Medulla oblongata (tissue), 1 donor: ENCODE measurements at regions not wholly inside any gene's neighbourhood (a gene's known extent, or its start where the extent isn't known, plus 50 kb on each side); places are given as distances from the start of the nearest gene placed in this dataset.
"Not testable (repeated sequence)": the region's sequence is repeated elsewhere in the genome, so short reads cannot be mapped to it uniquely, and the experiment has no call there.

ENCODE experiments used
- DNase-seq: peaks from one replicate; pipeline ENCODE4 v3.0.0-alpha.2; 2015; ENCODE audit errors: extremely low spot score

DNA sequence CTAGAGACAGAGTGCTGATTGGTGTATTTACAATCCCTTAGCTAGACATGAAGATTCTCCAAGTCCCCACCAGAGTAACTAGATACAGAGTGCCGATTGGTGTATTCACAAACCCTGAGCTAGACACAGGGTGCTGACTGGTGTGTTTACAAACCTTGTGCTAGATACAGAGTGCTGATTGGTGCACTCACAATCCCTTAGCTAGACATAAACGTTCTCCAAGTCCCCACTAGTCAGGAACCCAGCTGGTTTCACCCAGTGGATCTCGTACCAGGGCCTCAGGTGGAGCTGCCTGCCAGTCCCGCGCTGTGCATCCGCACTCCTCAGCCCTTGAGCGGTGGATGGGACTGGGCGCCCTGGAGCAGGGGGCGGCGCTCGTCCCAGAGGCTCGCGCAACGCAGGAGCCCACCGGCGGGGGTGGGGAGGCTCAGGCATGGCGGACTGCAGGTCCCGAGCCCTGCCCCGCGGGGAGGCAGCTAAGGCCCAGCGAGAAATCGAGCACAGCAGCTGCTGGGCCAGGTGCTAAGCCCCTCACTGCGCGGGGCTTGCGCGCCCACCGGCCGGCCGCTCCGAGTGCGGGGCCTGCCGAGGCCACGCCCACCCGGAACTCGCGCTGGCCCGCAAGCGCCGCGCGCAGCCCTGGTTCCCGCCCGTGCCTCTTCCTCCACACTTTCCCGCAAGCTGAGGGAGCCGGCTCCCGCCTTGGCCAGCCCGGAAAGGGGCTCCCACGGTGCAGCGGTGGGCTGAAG lies 204.0 kb upstream of the SLITRK1 start:
- DNase-seq = not testable (repeated sequence)

DNA sequence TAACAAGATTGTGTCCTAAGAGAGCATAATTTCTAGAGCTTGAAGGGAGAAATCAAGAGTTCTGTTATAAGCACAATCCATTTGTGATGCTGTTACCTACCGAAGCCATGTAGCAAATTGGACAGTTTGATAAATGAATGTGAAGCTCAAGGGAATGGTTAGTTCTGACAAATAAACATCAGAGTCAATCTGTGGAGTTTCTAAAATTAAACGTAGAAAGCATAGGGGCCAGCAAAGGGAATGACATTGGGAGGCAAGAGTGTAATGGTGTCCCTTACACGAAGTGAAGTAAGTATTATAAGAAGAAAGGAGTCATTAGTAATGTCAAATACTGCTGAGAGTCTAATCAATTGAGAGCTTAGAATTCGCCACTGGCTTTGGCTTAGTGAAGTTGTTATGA lies 200.2 kb upstream of the SLITRK1 start:
- no peak for DNase-seq

DNA sequence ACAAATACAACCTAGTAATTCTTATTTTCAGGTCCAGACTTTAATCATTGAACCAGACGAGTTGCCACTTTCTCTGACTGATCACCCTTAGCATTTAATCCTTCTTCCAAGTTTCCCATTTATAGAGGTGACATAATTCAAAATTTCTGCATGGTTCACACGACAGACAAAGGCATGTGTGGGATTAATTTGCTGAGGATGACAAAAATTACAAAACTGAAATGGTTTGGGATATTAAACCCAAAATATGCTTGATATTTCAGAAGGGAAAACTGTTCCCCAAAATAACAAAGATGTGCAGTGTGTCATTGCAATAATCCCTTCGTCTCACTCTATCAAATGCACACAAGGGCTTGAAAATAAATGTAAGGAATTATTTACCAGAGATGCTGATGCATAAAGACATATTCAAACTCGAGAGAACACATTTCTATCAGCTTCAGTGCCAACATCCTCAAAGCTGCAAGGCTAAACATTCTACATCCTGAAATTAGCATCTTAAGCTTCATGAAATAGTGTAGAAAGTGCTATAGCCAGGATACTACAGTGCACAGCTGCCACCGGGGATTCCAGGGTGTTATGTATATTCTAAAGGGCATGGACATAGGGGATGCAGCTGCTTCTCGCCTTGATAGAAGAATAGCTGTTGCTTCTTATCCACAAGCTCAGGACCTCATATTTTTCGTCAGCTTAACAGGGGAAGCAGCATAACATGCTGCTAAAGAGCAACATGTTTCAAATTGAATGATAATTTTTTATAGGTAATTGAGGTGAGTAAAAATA lies 198.7 kb upstream of the SLITRK1 start:
- no peak for DNase-seq

DNA sequence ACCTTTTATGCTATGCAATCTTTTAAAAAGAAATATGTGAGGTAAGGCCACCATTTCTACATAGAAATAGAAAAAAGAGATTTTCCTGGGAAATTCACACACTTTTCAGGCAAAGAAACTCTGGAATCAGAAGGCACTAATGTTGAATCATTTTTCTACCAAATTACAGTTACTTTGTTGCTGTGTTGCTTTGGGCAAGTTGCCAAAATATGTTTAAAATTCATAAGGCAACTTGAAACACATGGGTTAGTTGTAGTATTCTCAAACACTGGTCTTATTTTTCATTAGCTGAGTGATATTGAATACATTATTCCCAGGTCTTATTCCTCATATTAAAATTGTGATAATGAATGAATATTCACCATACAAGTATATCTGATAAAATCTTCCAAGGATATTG lies 195.0 kb upstream of the SLITRK1 start:
- DNase-seq = no peak

DNA sequence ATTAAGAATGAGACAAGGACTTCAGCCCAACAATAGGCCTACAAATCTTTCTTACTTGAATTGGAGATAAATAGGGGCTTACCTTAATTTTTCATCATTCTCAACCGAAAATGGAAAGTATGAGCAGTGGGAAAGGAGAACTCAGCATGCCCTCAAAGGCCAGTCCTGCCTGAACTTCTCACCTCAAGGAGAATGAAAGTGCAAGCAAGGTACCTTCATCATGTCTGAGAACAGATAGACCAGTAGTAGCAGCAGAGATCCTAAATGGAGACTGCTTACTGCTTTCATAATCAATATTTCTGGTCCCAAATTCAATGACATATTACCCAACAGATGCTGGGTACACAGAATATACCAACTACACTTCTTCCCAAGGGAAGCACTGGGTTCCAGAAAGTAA lies 194.0 kb upstream of the SLITRK1 start:
- no peak for DNase-seq

DNA sequence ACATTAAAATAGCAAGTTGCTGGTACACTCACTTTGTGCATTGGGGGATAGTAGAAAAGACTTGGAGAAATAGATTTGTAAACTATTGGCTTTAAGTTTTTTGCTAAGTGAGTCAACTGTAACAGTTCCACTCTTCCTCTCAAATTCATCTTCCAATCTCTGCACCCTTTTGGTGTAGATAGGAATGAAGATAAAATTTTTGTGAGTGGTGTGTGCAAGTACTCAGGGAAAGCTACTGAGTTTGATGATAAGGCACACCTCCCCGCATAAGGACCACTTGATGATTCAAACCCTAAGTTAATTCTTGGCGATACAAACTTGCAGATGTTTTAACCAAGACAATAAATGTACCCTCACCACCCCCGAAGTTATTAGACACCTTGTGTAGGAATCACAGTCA lies 168.3 kb upstream of the SLITRK1 start:
- no peak for DNase-seq

DNA sequence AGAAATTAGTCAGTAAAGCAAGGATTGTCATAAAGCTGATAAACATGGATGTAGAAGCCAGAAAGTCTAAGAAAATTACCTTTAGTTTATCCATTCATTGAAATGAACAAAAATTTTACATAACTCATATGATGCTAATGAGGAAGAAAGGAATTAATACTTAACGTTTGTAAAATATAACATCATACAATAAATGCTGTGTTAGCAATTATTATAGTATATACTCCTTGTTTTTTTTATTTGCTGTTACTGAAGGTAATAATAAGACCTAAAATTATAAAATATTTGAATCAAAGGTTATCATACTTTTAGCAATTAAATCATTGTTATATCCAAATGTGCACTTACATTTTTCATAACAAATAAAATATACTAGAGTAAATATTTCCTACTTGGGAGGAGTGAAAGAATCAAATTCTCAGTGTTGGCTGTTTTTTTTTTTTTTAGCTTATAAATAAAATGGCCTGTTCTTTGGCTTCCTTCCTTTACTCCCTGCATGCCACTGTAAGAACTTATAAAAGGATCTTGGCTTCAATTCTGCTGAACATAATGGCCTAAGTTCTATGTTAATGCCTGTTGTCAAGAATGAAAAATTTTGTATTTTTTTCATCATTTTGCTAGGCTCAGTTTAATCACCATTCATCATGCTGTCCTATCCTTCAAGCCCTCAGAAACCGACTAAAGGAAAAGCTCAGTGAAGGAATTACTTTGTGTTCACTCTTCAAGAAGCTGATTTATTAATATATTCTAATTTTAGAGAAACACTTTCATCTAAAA lies 167.4 kb upstream of the SLITRK1 start:
- DNase-seq = no peak

DNA sequence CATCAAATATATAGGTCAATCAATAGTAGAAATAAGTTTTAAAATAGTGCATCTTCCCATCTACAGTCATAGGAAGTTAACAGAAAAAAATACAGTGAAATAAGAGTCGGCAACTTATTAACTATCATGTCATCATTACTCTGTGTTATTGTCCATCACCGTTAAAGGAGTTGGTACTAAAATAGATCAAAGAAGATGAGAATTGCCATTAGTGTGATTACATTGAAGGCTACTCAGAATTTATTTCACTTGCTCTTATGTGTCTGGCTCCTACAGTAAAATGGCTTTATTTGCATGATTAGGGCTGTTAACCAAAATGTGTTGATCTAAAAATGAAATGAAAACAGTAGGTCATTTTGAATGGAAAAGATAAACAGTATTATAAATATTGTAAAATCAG lies 162.5 kb upstream of the SLITRK1 start:
- no peak for DNase-seq

DNA sequence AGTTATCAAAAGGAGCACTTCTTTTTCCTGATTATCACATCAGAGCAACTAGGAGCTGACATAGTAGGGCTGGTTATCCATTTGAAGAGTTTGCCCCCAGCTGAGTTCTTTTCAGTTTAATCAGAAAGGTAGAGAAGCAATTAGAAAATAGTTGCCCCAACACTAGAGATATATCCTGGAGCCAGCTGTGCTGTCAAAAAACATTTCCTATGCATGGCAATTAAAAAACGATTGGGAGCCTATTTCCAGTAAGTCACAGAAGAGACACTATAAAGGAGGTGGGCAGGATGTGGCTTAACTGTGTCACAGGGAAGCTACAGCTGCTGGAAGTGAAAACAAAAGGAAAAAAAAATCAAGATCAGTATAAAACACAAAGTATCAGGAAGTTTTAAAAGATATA lies 155.7 kb upstream of the SLITRK1 start:
- no peak for DNase-seq

DNA sequence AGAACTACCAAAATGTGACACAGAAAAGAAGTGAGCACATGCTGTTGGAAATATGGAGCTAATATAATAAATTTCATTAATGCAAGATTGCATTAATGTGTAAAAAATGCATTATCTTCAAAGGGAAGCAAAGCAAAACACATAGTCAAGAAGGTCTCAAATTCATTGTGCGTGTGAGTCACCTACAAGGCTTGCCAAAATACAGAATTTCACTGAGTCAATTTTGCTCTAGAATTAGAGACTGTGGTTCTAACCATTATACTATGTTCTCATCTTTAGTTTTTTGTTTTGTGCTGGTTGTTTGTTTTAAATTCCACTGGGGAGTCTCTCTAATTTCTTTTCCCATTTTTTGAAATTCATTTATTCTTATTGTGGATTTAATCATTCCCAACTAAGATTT lies 149.8 kb upstream of the SLITRK1 start:
- no peak for DNase-seq

DNA sequence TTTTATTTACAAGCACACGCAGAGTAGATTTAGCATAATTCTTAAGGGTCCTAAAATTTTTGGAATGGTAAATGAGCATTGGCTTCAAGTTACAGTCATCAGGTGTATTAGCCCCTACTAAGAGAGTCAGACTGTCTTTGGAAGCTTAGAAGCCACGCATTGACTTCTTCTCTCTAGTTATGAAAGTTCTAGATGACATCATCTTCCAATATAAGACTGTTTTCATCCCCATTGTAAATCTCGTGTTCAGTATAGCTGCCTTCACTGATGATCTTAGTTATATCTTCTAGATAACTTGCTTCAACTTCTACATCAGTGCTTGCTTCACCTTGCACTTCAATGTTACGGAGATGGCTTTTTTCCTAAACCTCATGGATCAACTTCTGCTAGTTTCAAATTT lies 148.8 kb upstream of the SLITRK1 start:
- no peak for DNase-seq

DNA sequence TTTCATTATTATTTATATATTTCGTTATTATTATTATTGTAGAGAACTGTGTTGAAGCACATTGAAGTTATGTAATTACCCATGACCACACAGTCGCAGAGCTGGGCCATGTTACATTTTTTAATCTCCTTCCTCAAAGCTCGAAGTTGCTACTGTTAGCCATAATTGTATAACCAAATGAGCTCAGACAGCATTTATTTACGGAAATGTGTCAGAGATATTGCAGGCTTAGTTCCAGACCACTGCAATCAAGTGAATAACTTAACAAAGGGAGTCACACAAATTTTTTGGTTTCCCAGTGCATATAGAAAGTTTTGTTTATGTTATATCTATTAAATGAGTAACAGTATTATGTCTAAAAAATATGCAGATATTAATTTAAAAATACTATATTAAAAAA lies 147.1 kb upstream of the SLITRK1 start:
- DNase-seq = no peak

DNA sequence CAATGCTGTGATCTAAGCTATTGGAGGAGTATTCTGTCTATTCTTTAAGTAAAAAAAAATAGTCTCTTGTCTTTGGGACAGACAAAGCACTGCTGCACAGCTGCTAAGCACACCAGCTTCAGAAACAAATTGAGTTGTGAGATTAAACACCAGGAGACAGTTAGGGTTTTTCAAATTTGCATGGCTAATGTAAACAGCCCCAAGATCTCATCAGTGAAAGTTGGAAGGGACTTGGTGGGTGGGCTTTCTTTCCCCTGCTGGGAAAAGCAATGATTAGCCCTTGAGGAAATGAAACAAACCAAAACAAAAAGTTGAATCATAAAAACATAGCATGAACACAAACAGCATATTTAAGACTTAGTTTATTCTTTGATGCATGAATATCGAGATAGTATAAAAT lies 143.6 kb upstream of the SLITRK1 start:
- DNase-seq = no peak

DNA sequence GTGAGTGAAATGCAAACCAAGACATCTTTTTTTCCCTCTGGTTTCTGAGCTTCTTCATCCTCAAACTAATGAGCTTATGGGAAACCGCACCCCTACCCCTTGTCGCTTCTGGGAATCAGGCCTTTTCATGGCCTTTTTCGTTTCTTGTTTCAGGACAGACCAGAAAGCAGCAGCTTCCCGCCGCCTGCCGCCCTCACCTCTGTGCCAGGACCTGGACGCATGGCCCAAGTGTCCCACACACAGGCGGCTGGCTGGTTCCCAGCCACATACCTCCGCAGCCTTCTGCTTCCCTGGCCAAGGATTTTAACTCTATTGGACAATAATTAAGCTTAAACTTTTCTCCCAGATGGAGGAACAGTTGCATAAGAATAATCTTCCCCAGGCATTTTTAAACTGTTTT lies 114.1 kb upstream of the SLITRK1 start:
- DNase-seq = no peak

DNA sequence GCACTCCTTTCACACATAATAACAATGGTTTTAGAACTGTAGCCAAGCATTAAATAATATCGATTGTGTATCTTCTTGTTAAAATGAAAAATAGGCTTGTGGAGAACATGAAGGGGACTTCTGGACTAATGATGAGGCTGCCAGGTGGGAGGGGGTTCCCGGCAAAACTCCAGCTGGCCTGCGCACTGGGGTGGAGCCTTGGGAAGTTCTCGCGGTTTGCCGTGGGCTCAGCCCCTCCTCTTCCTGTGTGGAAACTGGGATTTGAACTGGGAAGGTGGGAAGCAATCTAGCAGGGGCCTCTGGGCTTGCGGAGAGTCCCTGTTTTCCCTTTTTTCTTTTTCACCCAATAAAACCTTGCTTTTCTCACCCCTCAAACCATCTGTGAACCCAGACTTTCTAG lies 113.7 kb upstream of the SLITRK1 start:
- DNase-seq = no peak

DNA sequence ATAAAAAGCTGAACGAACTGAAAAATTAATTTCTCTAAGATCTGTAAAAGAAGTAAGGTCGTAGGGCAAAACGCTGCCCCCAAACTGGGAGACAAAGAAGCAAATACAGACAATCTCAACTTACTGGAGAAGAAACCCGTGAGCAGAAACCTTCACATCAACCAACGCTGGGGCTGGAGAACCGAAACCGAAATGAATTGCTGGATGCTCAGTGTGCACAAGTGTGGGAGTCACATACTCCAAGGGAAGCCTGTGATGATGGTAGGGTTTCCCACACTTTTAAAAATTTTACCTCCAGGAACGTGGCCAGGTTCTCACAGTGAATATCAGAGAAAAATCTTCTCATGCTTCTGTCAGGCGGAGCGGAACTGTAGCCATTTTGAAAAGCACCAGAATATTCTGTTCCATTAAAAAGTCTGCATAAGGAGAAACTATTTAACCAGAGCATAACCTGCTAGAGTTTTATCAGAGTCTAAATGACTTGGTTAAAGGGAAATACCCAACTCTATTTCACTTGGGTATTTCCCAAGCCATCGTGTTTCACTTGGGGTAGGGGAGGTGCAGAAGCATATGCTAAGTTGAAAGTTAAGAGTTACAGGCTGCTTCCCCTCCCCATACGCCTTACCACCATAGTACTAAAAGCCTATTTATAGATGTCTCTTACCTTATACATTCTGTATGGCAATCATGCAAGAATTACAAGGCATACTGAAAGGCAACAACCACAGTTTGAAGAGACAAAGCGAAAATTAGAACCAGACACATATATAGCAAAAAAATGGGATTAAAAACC lies 110.5 kb upstream of the SLITRK1 start:
- DNase-seq = no peak

DNA sequence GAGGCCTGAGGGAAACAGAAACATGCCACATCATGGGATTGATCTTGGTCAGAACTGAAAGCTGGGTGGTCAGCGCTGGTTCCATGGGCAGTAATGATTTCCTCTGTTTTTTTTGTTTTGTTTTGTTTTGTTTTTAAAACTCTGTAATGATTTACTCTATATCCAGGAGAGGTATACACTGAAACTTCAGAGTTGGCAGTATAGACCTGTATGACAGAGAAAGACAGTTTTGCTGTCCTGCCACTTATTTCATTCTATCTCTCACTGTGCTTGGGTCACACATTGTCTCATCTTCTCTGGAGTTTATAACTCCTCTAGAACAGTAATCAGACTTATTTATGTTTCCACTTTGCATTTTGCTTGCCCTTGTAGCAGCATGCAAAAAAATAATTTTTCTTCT lies 105.1 kb upstream of the SLITRK1 start:
- DNase-seq = no peak

DNA sequence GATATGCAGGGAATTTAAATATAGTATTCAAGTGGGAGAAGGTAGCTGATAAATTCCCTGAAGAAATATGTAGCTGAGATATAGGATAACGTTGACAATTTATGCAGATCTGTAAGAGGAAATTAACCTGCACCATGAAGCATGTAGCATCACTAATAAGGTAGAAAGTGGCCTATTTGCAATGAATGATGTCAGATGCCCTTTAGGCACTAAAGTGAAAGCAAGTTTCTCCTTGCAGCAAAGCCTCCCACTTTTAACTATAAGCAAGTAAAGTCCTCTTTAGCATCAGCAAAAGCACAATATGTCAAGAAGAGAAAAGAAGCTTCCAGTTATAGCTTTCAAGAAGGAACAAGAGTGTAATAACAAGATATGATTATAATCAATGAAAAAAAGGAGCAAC lies 102.5 kb upstream of the SLITRK1 start:
- no peak for DNase-seq

DNA sequence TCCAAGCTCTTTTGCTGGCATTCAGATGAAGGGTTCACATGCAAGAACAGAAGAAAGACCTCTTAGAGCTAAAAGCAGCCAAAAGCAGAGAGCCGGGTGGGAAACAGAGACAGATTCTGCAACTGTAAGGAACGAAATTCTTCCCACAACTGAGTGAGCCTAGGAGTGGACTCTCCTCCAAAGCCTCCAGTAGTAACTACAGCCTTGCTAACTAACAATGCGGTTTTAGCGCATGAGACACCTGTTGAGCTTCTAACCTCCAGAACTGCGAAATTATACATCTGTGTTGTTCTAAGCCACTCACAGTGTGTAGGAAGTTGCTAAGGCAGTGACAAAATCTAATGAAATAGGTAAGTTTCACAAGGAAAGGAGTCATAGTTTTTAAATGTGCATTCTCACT lies 98.1 kb upstream of the SLITRK1 start:
- no peak for DNase-seq

DNA sequence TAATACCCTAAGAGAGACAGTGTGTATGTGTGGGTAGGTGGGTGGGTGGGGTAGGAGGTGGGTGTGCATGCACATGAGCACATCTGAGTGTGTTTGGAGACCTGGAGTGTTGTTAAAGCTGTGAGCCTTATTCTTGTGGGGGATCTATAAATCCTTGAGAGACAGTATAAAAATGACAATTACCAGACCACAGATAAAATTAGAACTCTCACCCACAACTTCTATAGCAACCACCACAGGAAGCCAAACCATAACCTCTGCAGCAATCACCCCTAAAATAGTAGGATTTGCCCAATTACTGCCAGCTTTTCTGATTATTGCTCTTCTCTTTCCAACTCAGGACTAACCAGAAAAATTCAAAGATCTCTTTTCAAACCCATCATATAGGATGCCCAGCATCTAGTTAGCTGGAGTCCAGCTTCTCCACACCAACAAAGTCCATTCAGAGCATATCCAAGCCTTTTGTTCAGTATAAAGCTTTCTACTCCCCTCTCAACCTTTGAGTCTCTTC lies 93.4 kb upstream of the SLITRK1 start:
- DNase-seq = no peak

DNA sequence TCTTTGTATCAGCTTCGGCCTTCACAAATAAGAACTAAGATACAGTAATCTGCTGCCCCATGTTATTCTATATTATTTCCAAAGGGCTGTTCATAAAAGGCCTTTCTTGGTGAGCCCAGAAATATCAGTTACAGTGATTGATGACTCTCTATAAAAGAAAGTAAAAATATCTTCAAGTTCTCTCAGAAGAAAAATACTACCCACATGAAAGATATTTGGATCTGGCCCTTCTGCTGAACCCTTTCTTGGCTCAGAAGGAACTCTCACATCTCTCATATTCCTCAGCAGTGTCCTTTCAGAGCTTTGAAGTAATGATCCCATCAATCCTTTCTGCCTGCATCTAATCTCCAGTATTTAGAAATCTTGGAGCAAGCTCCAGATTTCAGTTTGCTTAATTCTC lies 76.3 kb upstream of the SLITRK1 start:
- DNase-seq = no peak

DNA sequence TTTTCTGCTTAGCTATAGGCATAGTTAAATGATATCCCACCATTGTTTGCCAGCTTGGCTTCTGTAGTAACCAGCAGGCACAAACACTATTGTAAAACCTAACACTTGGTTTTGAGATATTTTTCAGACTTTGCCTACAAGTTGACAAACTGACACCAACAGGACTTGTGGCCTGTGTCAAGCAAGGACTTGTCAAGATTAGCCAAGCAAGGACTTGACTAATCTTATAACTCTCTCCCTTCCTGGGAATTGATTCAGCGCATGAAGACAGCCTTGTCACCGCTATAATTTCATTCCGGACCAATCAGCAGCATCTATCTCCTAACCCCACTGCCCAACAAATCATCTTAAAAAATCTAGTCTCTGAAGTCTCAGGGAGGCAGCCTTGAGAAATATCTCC lies 72.7 kb upstream of the SLITRK1 start:
- DNase-seq = no peak
